ENCODE measurements at regions not wholly inside any gene's neighbourhood (a gene's known extent, or its start where the extent isn't known, plus 50 kb on each side); places are given as distances from the start of the nearest gene placed in this dataset.

DNA sequence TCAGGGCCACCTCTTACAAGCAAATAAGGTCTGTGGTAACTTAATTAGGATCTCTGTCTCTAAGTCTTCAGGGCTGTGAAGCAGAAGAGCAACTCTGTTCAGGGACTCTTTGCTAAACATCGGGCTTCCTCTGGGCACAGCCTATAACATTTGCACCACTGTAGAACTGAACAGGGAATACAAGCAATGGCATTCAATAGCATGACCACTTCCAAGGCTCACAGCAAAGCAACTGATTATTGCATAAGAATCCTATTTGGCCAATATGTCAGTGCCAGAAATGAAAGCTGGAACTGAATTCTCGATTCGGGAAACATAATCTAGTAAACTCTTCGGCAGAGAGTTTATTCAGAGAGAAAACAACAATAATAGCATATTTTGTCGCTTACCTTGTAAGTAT is 92.2 kb upstream of the AMZ2 start:
- TF ChIP-seq CTCF (IDR thresholded peaks at IDR 0.05) (no peak), POLR2A (IDR thresholded peaks at IDR 0.05) (no peak)
